Activated naive CD8-positive, alpha-beta T cell treated with anti-CD3 and anti-CD28 coated beads, Interleukin-2, amount 50 U/mL, for 16 hours (primary cell): ENCODE measurements at regions not wholly inside any gene's neighbourhood (a gene's known extent, or its start where the extent isn't known, plus 50 kb on each side); places are given as distances from the start of the nearest gene placed in this dataset.

Experiments used
- DNase-seq: peaks from one replicate; pipeline ENCODE4 v3.0.0-alpha.2; 2020; ENCODE audit warnings: low read depth, low spot score

DNA sequence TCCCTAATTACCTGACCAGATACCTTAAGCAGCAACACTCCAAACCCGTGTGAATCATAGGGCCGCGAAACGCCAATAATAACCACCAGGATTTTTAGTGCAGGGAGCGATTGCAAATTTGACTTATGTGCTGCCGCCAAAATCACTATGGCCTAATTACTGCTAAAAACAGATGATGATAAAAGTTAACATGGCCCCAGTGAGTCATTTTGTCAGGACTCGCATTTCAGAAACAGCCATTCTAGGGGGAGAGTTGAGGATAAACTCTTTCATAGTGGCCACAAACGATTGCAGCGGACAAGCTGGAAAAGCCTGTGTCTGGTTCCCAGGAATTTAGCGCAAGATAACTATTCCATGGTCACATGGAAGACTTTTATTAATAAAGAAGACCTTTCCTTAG, 103.4 kb downstream of the HLX start:
- no peak for DNase-seq

DNA sequence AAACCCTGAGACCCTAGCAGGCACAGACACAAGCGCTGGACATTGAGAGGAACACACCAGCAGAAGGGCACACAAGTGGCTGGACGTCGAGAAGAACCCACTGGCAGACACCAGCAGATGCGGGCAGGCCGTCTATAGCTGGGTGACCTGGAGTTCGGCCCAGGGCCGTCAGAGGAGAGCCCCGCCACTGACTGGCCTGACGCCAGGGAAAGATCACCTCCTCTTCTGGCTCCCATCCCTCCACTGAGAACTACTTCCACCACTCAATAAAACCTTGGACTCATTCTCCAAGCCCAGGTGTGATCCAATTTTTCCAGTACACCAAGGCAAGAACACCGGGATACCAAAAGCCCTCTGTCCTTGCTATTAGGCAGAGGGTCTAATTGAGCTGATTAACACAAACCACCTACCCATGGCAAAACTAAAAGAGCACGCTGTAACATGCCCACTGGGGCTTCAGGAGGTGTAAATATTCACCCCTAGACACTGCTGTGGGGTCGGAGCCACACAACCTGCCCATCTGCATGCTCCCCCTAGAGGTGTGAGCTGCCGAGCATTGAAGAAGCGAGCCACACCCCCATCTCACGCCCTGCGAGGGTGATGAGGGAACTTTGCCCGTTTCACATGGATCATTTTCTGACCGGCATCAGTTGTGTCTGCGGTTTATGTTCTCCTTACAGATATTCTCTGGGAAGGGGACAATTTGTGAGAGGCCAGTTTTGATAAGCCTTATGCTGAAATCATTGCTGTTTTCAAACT, 104.8 kb downstream of the HLX start:
- no peak for DNase-seq

DNA sequence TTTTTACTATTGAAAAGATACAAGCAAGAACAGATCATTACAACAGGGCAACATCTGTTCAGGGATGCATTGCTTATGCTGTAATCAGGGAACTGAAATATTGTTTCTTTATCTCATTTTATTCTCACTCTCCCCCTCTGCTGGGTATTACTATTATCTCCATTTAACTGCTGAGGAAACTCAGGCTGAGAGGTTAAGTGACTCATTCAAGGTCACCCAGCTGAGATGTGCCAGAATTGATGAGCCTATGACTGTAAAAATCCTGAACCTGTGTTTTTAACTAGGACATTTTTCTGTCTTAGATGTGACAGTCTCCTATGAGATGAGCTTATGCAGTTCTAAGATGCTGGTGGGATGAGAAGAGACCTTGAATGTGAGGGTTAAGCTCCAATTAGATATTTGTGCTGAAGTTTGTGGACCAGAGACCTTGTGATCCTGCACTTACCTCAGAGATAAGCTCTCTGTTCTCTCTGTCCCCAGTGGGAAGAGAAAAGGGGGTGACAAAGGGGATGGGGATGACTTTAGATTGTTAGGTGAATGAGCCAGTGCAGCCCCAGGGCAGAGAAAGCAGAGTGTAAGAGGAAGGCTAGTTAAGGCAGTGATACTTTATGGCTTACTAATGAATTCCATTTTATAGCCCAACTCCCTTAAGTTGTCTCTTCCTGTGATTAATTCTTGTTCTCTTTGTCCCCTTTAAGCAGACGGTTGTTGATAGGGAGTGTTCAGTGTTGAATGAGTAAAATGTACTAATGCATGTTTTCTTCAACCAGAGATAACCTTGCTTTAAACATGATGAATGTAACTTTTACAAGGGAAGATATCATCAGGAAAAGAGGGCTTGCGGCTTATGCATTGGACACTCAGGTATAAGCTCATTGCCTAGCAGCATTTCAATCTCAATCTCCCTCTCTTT, 111.4 kb downstream of the HLX start:
- no peak for DNase-seq

DNA sequence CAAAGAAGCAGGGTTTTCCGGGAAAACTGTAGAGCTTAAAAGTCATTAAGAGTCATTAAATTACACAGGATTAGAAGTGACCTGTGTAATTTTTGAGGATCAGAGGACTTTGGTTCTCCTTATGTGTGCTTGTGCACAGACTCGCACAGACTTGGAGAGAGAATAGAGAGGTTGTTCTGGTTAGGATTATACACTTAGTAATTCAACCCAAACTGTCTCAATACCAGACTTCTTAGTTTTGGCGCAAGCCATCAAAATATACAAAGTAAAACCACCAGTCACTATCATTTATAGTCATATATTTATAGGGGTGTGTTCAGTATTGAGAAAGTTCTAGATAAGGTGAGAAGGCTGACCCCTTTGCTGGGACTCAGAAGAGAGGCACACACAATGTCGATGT, 112.3 kb downstream of the HLX start:
- DNase-seq: no peak

DNA sequence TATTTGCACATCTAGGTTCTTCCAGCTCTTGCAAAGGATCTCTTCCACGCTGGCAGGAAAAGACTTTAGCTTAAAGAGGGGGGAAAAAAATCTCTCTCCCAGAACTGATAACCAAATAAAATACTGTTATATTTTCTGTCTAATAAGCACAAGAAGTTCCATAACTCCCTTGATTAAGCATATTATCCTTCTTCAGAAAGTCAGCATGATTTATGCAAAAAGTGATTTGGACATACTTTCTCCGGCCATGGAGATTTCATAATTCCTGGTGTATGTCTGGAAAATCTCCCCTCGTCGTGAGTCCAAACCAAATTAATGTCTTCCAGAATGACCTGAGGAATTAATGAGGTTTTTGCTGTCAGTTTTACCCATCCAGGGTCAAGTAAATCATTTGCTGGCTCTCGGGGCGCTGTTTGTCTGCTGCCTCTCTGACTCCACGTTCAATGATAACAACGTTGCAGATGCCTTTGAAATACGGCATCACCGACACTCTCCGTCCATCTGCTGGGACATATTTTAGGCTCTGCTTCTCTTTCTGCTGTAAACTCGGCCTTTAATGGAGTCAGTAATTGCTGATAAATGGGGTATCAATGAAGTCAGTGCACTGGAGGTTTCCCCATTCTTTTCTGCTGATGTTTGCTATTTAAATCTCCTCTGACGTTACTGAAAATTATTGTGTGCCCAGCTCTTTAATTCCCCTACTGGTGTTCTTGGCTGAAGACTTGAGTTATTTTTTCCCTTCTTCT, 112.9 kb downstream of the HLX start:
- DNase-seq: no peak

DNA sequence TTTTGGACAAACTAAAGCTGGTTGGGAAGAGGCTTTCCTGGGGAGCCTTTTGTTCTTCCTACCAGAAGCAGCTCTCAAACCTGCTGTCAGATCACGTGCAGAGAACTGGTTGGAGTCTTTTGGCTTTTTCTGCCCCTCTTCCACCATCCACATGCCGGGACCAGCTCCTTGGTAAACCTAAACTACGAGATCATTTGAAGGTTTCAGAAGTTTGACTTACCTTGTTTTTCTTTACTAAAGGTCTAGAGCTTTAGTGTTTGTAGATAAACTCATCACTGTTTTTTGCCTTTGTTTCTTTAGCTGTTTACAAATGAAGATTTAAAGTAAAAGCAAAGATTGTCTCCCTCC, 113.4 kb downstream of the HLX start:
- DNase-seq: no peak

DNA sequence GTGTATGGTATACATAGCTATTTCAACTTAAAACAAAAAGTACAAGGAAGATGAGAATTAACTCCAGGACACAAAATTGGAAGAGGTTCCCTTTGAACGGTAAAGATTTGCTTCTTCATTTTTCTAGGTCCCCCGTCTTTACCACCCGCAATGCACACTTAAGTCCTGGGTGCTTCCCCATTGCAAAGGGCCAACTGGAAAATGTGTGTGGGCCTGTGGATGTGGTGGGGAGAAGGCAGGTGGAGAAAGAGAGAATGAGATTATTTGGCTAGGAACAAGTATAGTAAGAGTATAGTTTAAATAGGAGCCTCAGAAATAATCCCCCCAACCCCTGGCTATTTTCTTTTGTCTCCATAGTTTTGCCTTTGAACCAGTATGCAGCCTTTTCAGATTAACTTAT, 115.4 kb downstream of the HLX start:
- DNase-seq: no peak

DNA sequence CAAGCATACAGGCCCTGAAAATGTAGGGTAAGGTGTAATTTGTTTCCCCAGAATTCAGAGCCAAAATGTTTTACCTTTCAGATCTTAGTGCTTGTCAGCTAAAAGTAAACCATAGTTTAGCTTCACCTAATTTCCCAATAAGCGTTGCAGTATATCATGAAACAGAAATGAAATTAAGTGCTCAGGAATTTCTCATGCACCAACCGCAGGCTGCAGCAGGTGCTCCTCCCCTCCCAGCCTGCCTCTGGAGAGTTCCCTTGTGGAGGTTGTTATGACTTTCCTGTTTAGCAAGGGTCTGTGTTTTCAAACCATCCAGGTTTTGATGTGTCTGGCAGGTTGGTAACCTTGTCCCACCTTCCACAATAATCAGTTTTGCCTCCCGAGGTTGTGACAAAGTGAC, 118.5 kb downstream of the HLX start:
- no peak for DNase-seq

DNA sequence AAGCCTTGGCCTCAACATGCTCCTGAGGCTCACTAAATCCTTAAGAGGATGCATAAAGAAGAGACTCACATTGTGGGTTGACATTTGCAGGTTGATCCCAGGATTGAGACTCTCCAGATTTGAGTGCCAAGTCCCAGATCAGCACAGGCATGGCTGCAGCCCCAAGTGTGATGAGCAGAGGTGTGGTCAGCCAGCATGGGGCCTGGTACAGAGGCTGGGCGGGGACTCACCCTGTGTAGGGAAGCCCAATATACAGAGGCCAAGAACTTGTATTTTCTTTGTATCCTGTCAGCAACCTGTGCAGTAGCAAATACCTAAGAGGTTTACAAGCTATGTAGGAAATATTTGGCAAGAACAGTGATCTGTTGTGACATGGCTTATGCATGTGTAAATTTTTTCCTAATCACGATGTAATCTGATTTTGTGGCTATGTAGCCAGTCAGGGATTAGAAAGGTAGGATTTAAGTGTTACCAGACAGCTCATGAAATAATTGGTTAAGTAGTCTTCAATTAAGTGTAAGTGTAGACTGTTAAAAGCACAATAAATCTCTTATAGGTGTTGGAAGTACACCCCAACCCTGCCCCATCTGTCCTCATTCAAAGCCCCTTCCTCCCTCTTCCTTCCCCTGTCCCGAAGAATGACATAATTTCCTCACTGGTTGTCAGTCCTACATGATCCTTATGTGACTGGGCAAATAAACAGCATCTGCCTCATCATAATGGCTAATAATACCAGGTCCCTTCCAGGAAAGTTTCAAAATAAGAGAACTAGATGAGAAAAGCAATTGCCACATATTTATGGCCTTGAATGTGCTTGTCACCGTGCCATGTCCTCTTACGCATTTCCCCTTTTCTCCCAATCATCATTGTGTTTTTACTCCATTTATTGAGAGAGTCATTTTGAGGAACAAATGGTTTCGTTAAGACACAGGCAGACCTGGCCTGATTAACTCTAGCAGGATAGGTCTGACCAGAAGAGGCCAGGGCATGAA, 120.9 kb downstream of the HLX start:
- DNase-seq: no peak

DNA sequence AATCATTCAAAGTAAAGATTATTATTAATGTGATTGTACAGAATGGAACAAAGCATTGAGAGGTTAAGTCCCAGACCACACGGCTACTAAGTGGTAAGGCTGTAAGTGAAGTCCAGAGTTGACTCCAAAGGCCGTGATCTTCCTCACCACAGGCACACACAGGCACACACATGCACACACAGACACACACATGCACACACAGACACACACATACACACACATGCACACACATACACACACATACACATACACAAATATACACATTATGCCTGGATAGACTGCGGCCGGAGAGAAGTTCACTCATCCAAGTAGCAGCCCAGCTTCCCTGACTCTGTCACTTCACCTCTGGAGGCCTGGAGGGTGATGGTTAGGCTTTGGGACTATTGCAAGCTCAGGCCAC, 121.9 kb downstream of the HLX start:
- DNase-seq: no peak

DNA sequence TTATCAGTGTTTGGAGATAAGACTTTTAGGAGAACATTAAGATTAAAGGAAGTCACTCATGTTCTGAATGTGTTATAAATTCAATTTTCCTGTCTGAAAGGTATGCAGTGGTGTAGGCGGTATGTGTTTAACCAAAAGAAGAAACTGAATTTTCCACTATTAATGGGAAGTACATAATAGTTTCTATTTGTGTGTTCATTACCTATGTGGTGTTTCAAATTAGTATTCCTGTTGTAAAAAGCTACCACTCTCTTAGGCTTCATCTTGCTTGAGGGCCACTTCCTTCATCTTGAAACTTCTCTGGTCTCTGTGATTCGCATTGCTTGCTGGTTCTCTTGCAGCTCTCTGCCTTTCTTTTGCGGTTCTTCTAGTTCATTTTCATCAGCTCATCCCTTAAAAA, 123.4 kb downstream of the HLX start:
- DNase-seq: no peak

DNA sequence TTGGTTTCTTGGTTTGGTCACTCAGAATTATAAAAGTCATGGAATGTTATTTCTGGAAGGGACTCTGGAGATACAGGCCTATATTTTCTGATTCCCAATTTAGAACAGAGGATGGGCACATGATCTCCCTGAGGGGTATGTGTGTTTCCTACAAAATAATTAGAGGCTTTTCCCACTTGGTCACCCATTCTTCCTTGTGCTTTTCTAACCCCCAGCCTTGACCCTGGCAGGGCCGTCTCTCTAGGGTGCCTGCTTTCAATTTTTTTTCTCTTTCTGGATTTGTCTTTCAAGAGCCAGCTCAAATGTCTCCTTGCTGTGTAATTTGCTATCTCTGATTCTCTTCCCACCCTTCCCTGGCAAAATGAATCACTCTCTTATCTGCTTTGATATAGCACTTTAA, 131.9 kb downstream of the HLX start:
- no peak for DNase-seq

DNA sequence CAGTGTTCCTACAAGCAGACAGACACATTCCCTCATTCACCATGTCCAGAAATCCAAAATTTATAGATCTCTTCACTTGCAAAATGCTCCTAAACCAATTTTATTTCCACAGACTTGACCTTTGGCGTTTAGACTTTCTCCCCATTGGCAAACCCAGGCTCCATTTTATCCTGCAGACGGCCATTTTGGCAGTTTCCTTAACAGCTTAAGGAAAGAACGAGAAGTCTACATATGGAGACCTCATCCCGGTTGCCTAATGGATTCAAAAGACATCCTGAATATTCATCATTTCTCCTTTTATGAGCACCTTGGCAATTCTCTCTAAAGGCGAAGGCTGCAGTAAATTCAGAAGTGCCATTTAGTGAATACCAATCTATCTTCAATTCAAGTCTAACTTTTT, 132.9 kb downstream of the HLX start:
- no peak for DNase-seq

DNA sequence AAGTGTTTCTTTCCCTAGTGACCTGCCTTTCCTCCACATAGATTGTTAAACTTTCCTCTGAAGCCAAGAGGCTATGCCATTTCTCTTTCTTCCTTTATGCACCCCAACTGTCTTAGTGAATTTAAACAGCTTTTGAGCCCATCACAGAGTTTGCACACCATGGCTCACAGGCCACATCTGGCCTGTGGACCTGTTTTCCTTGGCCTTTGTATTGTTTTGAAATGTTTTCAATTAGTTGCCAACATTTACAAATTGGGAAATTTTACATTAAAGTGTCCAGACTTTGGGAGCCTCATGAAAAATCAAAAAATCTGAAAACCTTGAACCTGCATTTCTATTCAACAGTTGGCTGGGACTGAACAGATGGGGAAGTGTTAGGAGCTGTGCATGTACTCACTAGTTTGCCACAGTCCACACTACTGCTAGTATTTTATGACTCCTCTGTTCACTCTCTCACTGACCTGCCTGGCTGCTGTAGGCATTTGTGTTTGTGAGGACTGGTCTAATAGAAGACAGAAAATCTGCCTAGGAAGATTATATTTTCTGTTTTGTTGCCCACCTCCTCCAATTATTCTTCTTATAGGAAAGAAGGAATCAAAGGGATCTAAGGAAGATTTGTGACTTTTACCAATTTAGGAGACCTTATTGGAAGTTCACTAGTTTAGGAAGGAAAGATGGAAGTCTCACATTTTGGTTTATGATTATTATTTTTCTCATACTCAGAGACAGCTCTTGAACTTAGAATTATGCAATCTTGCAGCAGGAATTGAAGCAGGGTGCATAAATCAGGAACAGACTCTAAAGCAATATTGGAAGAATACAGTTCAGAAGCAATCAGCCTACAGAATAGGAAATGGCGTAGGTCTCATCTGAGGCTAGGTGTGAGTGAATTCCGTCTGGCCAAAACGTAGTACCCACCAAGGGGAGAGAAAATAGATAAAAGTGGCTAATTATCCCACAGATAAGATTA, 134.7 kb downstream of the HLX start:
- DNase-seq: no peak

DNA sequence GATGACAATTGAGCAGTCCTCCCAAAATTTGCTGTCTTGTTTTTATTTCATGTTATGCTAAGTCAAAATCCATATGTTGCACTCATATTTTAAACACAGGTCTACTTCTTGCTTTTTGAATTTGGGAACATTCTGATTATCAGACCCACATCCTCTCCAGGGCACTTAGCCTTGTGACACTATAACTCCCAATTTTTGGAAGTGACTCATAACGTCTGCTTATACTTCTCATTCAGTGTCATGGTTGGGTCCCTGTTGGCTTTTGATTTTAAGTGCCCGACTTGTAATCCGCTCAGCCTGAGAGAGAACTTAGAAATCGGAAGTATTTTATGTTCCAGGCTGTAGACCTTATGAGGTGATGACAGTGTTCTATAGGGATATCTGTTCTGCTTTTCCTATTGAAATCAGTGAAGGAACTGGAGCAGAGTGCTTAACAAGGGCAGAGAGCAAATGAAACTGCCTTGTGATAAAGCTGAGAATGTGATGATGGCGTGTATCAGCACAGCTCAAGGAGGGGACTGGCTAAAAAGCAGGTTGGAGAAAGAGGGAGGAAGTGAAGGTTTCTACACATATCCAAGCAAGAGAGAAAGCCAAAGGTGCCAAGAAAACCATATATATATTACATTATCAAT, 136.0 kb downstream of the HLX start:
- no peak for DNase-seq

DNA sequence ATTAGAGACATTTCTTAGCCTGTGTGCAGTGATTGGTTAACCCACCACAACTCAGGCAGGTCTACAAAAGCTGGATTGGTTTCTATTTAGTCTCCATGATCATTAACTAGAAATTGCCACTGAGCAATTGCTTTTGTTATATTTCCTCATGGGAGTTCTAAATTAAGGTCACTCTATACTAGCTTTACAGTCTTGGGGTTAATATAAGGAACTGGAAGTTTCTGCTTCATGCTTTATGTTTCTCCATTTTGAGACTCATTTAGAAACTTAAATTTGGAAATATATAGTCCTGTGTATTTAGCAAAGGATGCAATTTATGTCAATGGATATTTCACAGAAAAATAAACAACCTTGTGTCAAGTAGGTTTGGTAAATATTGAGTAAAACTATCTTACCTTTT, 137.5 kb downstream of the HLX start:
- no peak for DNase-seq

DNA sequence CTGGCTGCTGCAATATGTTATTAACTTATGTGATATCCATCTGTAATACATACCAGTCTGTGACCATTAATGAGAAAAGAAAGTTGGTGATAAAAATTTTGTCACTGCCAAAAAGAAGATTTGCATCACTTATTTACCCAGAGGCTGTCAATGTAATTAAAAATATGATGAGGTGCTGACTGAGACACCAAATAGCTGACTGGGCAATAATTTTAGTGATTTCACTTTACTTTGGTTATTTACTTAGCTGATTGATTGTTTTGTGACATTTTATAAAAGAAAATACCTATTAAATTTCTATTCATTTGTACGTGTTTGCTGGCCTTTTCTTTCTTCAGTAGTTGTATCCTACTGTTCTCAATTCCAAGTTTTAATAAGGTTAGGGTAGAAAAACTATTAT, 139.2 kb downstream of the HLX start:
- no peak for DNase-seq

DNA sequence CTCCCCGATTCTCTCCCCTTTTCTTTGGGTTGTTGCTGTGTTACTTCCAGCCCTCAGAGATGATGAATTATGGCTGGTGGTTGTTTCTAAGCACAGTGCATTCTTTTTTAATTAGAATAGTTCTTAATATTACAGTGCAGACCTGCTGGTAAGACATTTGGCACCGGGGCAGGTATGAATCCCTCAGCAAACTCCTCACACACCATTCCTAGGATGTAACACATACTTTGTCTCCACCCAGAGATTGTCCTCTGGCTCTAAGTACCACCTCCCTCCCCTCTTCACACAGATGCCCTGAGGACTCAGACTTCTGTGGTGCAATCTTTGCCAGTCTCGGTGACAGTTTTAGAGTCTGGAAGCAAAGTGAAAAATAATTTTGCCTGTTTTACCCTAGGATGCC, 143.1 kb downstream of the HLX start:
- no peak for DNase-seq

DNA sequence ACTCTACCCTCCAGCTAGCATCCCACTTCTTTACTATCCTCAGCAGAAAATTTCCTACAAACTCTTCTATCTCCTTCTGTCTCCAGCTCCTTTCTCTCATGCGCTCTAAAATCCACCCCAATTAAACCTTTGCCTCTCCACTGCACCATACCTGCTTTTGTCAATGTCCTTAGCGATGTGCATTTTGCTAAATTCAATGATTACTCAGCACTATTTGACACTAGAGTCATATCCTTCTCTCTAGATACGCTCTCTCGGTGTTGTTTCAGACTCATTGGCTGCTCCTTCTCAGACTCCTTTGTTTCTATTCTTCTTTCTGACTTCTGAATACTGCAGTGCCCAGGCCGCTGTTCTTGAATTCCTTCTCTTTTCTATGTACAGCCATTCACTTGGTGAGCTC, 144.2 kb downstream of the HLX start:
- no peak for DNase-seq

DNA sequence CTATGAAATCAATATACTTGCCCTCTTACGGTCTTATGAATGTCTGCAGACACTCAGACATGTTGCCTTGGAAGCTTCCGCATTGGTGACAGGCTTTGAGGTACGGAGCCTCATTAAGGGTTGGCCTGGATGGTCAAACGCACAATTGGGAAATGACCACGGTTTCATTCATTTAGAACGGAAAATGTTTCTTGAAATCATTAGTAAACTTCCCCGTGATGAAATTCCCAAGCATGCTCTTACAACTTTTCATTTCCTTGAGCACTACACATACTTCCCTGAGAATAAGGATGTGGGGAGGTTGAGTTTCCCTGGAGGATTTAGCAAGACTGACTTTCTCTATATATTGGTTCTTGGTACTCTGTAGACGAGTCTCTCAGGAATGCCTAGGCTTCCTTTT, 146.3 kb downstream of the HLX start:
- DNase-seq: no peak
